Thyroid gland (tissue), 4 donors: ENCODE measurements at regions not wholly inside any gene's neighbourhood (a gene's known extent, or its start where the extent isn't known, plus 50 kb on each side); places are given as distances from the start of the nearest gene placed in this dataset.

Experiments
- DNase-seq, 2 donors: peaks; one replicate each; pipeline ENCODE4 v3.0.0-alpha.2; 2019
- H3K27ac ChIP-seq, 3 donors: fragments of 200-600 bp; sonication (generic); 1 replicate in 2 of 3; 2 replicates in 1 of 3; pipeline ENCODE4 v1.5.1; 2016 to 2019; ENCODE audit warnings: mild to moderate bottlenecking in 1 of 3, moderate library complexity in 1 of 3
- H3K27me3 ChIP-seq: fragments of 200-600 bp; sonication (generic); one replicate; pipeline ENCODE4 v1.5.1; 2019
- H3K36me3 ChIP-seq, 2 donors: fragments of 200-600 bp; sonication (generic); one replicate each; pipeline ENCODE4 v1.5.1; 2016 to 2019
- H3K4me1 ChIP-seq, 2 donors: fragments of 200-600 bp; sonication (generic); one replicate each; pipeline ENCODE4 v1.5.1; 2017 to 2019
- H3K4me3 ChIP-seq, 3 donors: fragments of 200-600 bp; sonication (generic); replicated peaks in 1 of 3; 1 replicate in 2 of 3; 2 replicates in 1 of 3; pipeline ENCODE4 v1.5.1; 2016; ENCODE audit warnings: mild to moderate bottlenecking in 1 of 3
- H3K9me3 ChIP-seq: fragments of 200-600 bp; sonication (generic); one replicate; pipeline ENCODE4 v1.5.1; 2017
- POLR2A ChIP-seq, 2 donors: fragments of 450-650 bp; IDR thresholded peaks; one replicate each; pipeline ENCODE4 v1.6.1; 2017; ENCODE audit warnings: antibody characterized with exemption in 2 of 2, mild to moderate bottlenecking in 2 of 2, moderate library complexity in 1 of 2
- WGBS, 2 donors: methylation state at CpG; one replicate each; pipeline ENCODE4 v1.1.5; 2017; 5-methylcytosine and 5-hydroxymethylcytosine counted together
- intact Hi-C: fragments of 100-400 bp; cut with DNase I; formaldehyde crosslinking; loops from one replicate; pipeline ENCODE4 v1.15.1; 2023
- TF ChIP-seq, protein P1 (sequence below), 6 experiments: fragments of 200-600 bp in 3 of 6; fragments of 450-650 bp in 3 of 6; sonication (generic) in 3 of 6; IDR thresholded peaks; one replicate each; pipeline ENCODE4 v1.5.1; 2016 to 2019; ENCODE audit warnings: antibody characterized with exemption in 6 of 6, mild to moderate bottlenecking in 2 of 6, inconsistent platforms in 1 of 6, moderate library complexity in 1 of 6

DNA sequence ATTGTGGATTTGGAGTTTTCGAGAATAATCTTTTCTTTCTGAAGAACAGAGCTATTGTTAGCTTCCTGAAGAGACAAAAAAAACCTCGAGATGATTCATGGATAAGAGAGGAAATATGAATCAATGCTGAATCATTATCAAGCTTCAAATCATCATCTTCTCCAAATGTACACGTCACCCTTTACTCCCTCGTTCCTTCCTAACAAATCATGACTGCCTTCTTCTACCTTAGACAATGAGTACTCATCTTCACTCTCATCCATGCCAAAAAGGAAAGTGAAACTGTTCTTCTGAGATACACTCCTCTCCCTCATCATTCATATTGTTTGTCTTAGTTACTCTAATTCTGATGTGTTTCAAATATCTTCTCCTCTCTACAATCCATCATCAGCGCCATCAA is 1115.8 kb upstream of the ATXN7L3B start:
- no peaks in the 10 kb centered on the region for H3K36me3 ChIP-seq
- TF ChIP-seq POLR2A (IDR thresholded peaks at IDR 0.05), result no peak
- TF ChIP-seq, protein P1, sequence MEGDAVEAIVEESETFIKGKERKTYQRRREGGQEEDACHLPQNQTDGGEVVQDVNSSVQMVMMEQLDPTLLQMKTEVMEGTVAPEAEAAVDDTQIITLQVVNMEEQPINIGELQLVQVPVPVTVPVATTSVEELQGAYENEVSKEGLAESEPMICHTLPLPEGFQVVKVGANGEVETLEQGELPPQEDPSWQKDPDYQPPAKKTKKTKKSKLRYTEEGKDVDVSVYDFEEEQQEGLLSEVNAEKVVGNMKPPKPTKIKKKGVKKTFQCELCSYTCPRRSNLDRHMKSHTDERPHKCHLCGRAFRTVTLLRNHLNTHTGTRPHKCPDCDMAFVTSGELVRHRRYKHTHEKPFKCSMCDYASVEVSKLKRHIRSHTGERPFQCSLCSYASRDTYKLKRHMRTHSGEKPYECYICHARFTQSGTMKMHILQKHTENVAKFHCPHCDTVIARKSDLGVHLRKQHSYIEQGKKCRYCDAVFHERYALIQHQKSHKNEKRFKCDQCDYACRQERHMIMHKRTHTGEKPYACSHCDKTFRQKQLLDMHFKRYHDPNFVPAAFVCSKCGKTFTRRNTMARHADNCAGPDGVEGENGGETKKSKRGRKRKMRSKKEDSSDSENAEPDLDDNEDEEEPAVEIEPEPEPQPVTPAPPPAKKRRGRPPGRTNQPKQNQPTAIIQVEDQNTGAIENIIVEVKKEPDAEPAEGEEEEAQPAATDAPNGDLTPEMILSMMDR (IDR thresholded peaks at IDR 0.05), result no peak
- WGBS, 2 donors, result 75 to 79% methylated on average over 5 of the region's 5 CpGs
- no peaks in the 10 kb centered on the region for H3K27me3 ChIP-seq
- DNase-seq, result no peak
- H3K4me3 ChIP-seq, result no peak overlapping the region
- no peaks in the 10 kb centered on the region for H3K9me3 ChIP-seq
- H3K4me1 ChIP-seq, result no peaks in the 10 kb centered on the region
- no peak overlapping the region for H3K27ac ChIP-seq
- intact Hi-C loops, result no loop called here

DNA sequence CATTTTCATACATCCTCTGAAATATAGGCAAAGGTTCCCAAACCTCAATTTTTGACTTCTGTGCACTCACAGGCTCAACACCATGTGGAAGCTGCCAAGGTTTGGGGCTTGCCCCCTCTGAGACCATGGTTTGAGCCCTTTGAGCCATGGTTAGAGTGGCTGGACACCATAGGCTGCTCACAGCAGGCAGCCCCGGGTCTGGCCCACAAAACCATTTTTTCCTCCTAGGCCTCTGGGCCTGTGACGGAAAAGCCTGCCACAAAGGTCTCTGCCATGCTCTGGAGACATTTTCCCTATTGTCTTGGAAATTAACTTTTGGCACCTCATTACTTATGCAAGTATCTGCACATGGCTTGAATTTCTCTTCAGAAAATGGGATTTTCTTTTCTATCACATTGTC is 1113.2 kb upstream of the ATXN7L3B start:
- Histone ChIP-seq H3K4me3 (no peak overlapping the region), H3K27ac (no peak overlapping the region), H3K27me3 (no peaks in the 10 kb centered on the region), H3K9me3 (no peaks in the 10 kb centered on the region), H3K36me3 (no peaks in the 10 kb centered on the region), H3K4me1 (no peaks in the 10 kb centered on the region)
- intact Hi-C loops, result no loop called here
- no peak for DNase-seq
- WGBS, 2 donors, result 77 to 82% methylated on average over 2 of the region's 2 CpGs
- TF ChIP-seq POLR2A (IDR thresholded peaks at IDR 0.05), result no peak
- TF ChIP-seq, protein P1 (IDR thresholded peaks at IDR 0.05), result no peak

- no peaks in the 10 kb centered on the region for H3K27me3 ChIP-seq
- no peaks in the 10 kb centered on the region for H3K9me3 ChIP-seq
- TF ChIP-seq POLR2A (IDR thresholded peaks at IDR 0.05), result no peak
- TF ChIP-seq, protein P1 (IDR thresholded peaks at IDR 0.05), result no peak
- no peak for DNase-seq
- WGBS, 2 donors, result 68 to 71% methylated on average over 2 of the region's 2 CpGs
- H3K4me1 ChIP-seq, result no peaks in the 10 kb centered on the region
- no peak overlapping the region for H3K4me3 ChIP-seq
- H3K36me3 ChIP-seq, result no peaks in the 10 kb centered on the region
- no peak overlapping the region for H3K27ac ChIP-seq
- intact Hi-C loops, result no loop called here
These were observed 1091.8 kb upstream of the ATXN7L3B start for GRCh38 chr12:73445658-73446324.

DNA sequence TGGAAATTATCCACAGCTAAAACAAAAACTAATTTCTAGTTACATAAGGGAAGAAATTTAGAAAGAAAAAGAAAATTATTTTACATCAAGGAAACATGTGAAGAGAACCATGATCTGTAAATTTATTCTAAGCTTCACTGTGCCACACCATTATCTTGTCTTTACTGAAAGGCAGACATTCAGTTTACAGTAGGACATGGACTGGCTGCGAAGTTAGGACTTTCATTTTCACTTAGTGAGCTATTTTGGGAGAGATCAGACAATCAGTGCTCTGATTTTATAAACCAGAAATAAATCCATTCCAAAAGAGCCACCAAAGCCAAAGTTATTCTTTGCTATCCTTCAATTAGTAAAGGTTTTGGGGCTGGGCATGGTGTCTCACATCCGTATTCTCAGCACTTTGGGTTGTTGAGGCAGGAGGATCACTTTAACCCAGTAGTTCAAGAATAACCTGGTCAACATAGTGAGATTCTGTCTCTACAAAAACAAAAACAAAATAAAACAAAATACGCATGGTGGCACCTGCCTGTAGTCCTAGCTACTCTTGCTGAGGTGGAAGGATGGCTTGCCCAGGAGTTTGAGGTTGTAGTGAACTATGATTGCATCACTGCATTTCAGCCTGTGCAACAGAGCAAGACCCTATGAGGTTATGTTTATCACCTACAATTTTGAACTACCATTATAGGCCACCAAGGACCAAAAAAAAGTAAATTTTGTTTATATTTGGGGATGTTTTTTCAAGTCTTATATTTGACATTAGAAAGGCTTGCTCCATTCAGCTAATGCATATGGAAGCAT is 1084.8 kb upstream of the ATXN7L3B start:
- Histone ChIP-seq H3K36me3 (no peaks in the 10 kb centered on the region), H3K4me3 (no peak overlapping the region), H3K27ac (no peak overlapping the region), H3K4me1 (no peaks in the 10 kb centered on the region), H3K27me3 (no peaks in the 10 kb centered on the region), H3K9me3 (no peaks in the 10 kb centered on the region)
- TF ChIP-seq, protein P1 (IDR thresholded peaks at IDR 0.05), result no peak
- no peak for TF ChIP-seq POLR2A (IDR thresholded peaks at IDR 0.05)
- 78 to 84% methylated on average over 3 of the region's 3 CpGs for WGBS, 2 donors
- intact Hi-C loops, result no loop called here
- DNase-seq, result no peak

GRCh38 chr12:73460212-73460611 is 1077.4 kb upstream of the ATXN7L3B start:
- Histone ChIP-seq H3K4me1 (no peaks in the 10 kb centered on the region), H3K9me3 (no peaks in the 10 kb centered on the region), H3K27me3 (no peaks in the 10 kb centered on the region), H3K36me3 (no peaks in the 10 kb centered on the region), H3K4me3 (no peak overlapping the region), H3K27ac (no peak overlapping the region)
- no peak for TF ChIP-seq POLR2A (IDR thresholded peaks at IDR 0.05)
- TF ChIP-seq, protein P1 (IDR thresholded peaks at IDR 0.05), result no peak
- intact Hi-C loops, result no loop called here
- no peak for DNase-seq
